ENCODE measurements at regions not wholly inside any gene's neighbourhood (a gene's known extent, or its start where the extent isn't known, plus 50 kb on each side); places are given as distances from the start of the nearest gene placed in this dataset.
A peak's percentile ranks its signal among the peaks of the same experiment; 100 is the strongest.

GRCh38 chr20:10864076-10864672 lies 190.4 kb upstream of the JAG1 start:
- Histone ChIP-seq H3K27ac (peak overlapping the region; percentile 51), H3K27me3 (replicated peaks) (no peaks in the 10 kb centered on the region), H3K4me3 (ENCODE audit: low read depth, low read length) (no peak overlapping the region), H3K36me3 (replicated peaks) (no peaks in the 10 kb centered on the region)
- in situ Hi-C loops (cut with HindIII; ENCODE audit: low pct_ligation_motif_present, low sequenced_read_pairs): no loop called here
- peak; percentile 12 for DNase-seq
- TF ChIP-seq, protein P1, sequence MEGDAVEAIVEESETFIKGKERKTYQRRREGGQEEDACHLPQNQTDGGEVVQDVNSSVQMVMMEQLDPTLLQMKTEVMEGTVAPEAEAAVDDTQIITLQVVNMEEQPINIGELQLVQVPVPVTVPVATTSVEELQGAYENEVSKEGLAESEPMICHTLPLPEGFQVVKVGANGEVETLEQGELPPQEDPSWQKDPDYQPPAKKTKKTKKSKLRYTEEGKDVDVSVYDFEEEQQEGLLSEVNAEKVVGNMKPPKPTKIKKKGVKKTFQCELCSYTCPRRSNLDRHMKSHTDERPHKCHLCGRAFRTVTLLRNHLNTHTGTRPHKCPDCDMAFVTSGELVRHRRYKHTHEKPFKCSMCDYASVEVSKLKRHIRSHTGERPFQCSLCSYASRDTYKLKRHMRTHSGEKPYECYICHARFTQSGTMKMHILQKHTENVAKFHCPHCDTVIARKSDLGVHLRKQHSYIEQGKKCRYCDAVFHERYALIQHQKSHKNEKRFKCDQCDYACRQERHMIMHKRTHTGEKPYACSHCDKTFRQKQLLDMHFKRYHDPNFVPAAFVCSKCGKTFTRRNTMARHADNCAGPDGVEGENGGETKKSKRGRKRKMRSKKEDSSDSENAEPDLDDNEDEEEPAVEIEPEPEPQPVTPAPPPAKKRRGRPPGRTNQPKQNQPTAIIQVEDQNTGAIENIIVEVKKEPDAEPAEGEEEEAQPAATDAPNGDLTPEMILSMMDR (IDR thresholded peaks at IDR 0.05; ENCODE audit: low read depth, low read length, missing control alignments): no peak

- Histone ChIP-seq H3K27ac (no peak overlapping the region), H3K36me3 (replicated peaks) (no peaks in the 10 kb centered on the region), H3K4me3 (ENCODE audit: low read depth, low read length) (no peak overlapping the region), H3K27me3 (replicated peaks) (no peaks in the 10 kb centered on the region)
- DNase-seq: no peak
- TF ChIP-seq, protein P1 (IDR thresholded peaks at IDR 0.05; ENCODE audit: low read depth, low read length, missing control alignments): no peak
- in situ Hi-C loops (cut with HindIII; ENCODE audit: low pct_ligation_motif_present, low sequenced_read_pairs): no loop called here
Measured at GRCh38 chr20:10868299-10868698, 194.5 kb upstream of the JAG1 start.

DNA sequence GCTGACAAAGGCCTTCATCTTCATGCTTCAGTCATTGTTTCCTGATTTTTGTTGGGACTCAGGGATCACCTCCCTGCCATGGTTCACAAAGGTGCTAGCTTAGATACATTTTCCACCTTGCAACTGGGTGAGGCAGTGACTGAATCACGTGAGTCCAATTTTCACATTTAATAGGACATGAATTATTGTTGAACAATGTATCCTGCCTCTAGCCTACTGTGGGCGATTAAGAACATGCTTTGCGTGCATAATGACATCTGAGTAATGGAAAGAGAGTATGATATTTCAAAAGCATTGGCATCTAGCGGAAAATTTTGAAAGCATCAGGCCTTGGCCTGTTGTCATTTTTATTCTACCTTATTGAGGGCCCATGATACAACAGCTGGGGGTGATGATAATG lies 199.2 kb upstream of the JAG1 start:
- DNase-seq: no peak
- TF ChIP-seq, protein P1 (IDR thresholded peaks at IDR 0.05; ENCODE audit: low read depth, low read length, missing control alignments): no peak
- H3K36me3 ChIP-seq (replicated peaks): no peaks in the 10 kb centered on the region
- H3K27ac ChIP-seq: no peak overlapping the region
- no peak overlapping the region for H3K4me3 ChIP-seq (ENCODE audit: low read depth, low read length)
- H3K27me3 ChIP-seq (replicated peaks): no peaks in the 10 kb centered on the region
- in situ Hi-C loops (cut with HindIII; ENCODE audit: low pct_ligation_motif_present, low sequenced_read_pairs): no loop called here

- in situ Hi-C loops (cut with HindIII; ENCODE audit: low pct_ligation_motif_present, low sequenced_read_pairs): no loop called here
- TF ChIP-seq, protein P1 (IDR thresholded peaks at IDR 0.05; ENCODE audit: low read depth, low read length, missing control alignments): no peak
- H3K27ac ChIP-seq: no peak overlapping the region
- H3K4me3 ChIP-seq (ENCODE audit: low read depth, low read length): no peak overlapping the region
- DNase-seq: no peak
- no peaks in the 10 kb centered on the region for H3K36me3 ChIP-seq (replicated peaks)
- no peaks in the 10 kb centered on the region for H3K27me3 ChIP-seq (replicated peaks)
Measured at GRCh38 chr20:10875653-10876052, 201.9 kb upstream of the JAG1 start.

DNA sequence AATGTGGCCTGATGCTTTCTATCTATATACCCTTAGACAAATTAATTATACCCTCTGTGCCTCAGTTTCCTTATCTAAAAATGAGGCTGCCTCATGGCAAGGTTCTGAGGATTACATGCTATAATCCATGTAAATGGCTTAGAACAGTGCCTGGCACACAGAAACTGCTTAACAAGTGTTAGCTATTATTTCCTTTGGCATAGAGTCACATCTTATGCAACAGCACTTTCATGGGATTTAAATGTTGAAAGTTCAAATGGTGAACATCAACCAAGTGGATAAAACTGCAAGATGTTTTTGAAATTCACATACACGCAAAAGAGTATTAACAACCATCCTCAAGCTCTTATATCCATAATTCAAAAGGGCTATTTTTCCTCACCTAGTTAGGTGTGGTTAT lies 202.8 kb upstream of the JAG1 start:
- TF ChIP-seq, protein P1 (IDR thresholded peaks at IDR 0.05; ENCODE audit: low read depth, low read length, missing control alignments): no peak
- DNase-seq: no peak
- Histone ChIP-seq H3K27me3 (replicated peaks) (no peaks in the 10 kb centered on the region), H3K4me3 (ENCODE audit: low read depth, low read length) (no peak overlapping the region), H3K27ac (no peak overlapping the region), H3K36me3 (replicated peaks) (no peaks in the 10 kb centered on the region)
- in situ Hi-C loops (cut with HindIII; ENCODE audit: low pct_ligation_motif_present, low sequenced_read_pairs): no loop called here

- Histone ChIP-seq H3K27me3 (replicated peaks) (no peaks in the 10 kb centered on the region), H3K36me3 (replicated peaks) (no peaks in the 10 kb centered on the region), H3K27ac (no peak overlapping the region), H3K4me3 (ENCODE audit: low read depth, low read length) (no peak overlapping the region)
- no peak for DNase-seq
- TF ChIP-seq, protein P1 (IDR thresholded peaks at IDR 0.05; ENCODE audit: low read depth, low read length, missing control alignments): no peak
- in situ Hi-C loops (cut with HindIII; ENCODE audit: low pct_ligation_motif_present, low sequenced_read_pairs): no loop called here
Measured at GRCh38 chr20:10877342-10877741, 203.5 kb upstream of the JAG1 start.
